ENCODE measurements at regions not wholly inside any gene's neighbourhood (a gene's known extent, or its start where the extent isn't known, plus 50 kb on each side); places are given as distances from the start of the nearest gene placed in this dataset.

DNA sequence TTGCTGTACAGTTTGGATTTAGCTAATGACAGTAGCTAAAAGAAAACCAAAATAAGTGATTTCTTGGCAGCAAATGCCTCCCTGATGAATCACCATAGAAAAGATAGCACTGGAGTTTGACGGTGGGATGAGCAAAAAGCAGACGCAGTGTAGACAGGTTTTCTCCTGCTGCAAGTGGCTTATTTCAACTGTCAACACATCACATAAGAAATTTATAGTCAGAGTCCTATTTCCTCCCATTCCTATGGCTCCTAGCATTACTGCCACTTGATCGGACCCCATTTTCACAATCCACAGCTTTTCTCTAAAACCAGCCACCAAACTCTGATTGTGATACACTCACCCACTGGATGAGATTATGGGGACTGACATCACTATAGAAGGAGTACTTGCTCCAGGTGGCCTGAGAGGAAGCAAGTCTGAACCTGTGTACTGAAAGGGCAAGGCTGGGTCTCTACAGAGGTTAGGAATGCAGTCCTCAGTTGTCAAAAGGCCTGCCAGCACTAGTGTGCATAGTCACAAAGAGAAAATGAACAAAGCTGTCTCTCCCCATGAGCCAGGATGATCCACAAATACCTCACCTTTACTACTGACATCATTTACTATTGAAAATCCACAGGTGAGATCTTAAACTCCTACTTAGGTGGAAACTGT lies 359.8 kb downstream of the LTN1 start:
- no peak for TF ChIP-seq SMAD3 (CRISPR knock-in tag; IDR thresholded peaks at IDR 0.05; ENCODE audit: borderline replicate concordance)
- no peak for TF ChIP-seq GABPB1 (CRISPR knock-in tag; IDR thresholded peaks at IDR 0.05)
- TF ChIP-seq, protein P1, sequence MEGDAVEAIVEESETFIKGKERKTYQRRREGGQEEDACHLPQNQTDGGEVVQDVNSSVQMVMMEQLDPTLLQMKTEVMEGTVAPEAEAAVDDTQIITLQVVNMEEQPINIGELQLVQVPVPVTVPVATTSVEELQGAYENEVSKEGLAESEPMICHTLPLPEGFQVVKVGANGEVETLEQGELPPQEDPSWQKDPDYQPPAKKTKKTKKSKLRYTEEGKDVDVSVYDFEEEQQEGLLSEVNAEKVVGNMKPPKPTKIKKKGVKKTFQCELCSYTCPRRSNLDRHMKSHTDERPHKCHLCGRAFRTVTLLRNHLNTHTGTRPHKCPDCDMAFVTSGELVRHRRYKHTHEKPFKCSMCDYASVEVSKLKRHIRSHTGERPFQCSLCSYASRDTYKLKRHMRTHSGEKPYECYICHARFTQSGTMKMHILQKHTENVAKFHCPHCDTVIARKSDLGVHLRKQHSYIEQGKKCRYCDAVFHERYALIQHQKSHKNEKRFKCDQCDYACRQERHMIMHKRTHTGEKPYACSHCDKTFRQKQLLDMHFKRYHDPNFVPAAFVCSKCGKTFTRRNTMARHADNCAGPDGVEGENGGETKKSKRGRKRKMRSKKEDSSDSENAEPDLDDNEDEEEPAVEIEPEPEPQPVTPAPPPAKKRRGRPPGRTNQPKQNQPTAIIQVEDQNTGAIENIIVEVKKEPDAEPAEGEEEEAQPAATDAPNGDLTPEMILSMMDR (IDR thresholded peaks at IDR 0.05) = no peak
- no peak for TF ChIP-seq GRHL2 (CRISPR knock-in tag; IDR thresholded peaks at IDR 0.05; ENCODE audit: insufficient replicate concordance, severe bottlenecking)
- TF ChIP-seq, protein P2, sequence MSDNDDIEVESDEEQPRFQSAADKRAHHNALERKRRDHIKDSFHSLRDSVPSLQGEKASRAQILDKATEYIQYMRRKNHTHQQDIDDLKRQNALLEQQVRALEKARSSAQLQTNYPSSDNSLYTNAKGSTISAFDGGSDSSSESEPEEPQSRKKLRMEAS (CRISPR knock-in tag; IDR thresholded peaks at IDR 0.05) = no peak
- TF ChIP-seq CREM (CRISPR knock-in tag; IDR thresholded peaks at IDR 0.05) = no peak
- TF ChIP-seq, protein P3, sequence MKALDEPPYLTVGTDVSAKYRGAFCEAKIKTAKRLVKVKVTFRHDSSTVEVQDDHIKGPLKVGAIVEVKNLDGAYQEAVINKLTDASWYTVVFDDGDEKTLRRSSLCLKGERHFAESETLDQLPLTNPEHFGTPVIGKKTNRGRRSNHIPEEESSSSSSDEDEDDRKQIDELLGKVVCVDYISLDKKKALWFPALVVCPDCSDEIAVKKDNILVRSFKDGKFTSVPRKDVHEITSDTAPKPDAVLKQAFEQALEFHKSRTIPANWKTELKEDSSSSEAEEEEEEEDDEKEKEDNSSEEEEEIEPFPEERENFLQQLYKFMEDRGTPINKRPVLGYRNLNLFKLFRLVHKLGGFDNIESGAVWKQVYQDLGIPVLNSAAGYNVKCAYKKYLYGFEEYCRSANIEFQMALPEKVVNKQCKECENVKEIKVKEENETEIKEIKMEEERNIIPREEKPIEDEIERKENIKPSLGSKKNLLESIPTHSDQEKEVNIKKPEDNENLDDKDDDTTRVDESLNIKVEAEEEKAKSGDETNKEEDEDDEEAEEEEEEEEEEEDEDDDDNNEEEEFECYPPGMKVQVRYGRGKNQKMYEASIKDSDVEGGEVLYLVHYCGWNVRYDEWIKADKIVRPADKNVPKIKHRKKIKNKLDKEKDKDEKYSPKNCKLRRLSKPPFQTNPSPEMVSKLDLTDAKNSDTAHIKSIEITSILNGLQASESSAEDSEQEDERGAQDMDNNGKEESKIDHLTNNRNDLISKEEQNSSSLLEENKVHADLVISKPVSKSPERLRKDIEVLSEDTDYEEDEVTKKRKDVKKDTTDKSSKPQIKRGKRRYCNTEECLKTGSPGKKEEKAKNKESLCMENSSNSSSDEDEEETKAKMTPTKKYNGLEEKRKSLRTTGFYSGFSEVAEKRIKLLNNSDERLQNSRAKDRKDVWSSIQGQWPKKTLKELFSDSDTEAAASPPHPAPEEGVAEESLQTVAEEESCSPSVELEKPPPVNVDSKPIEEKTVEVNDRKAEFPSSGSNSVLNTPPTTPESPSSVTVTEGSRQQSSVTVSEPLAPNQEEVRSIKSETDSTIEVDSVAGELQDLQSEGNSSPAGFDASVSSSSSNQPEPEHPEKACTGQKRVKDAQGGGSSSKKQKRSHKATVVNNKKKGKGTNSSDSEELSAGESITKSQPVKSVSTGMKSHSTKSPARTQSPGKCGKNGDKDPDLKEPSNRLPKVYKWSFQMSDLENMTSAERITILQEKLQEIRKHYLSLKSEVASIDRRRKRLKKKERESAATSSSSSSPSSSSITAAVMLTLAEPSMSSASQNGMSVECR (CRISPR knock-in tag; IDR thresholded peaks at IDR 0.05; ENCODE audit: borderline replicate concordance) = no peak
- TF ChIP-seq TP53 (CRISPR knock-in tag; IDR thresholded peaks at IDR 0.05) = no peak
- TF ChIP-seq, protein P4, sequence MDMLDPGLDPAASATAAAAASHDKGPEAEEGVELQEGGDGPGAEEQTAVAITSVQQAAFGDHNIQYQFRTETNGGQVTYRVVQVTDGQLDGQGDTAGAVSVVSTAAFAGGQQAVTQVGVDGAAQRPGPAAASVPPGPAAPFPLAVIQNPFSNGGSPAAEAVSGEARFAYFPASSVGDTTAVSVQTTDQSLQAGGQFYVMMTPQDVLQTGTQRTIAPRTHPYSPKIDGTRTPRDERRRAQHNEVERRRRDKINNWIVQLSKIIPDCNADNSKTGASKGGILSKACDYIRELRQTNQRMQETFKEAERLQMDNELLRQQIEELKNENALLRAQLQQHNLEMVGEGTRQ (CRISPR knock-in tag; IDR thresholded peaks at IDR 0.05) = no peak
- TF ChIP-seq, protein P5, sequence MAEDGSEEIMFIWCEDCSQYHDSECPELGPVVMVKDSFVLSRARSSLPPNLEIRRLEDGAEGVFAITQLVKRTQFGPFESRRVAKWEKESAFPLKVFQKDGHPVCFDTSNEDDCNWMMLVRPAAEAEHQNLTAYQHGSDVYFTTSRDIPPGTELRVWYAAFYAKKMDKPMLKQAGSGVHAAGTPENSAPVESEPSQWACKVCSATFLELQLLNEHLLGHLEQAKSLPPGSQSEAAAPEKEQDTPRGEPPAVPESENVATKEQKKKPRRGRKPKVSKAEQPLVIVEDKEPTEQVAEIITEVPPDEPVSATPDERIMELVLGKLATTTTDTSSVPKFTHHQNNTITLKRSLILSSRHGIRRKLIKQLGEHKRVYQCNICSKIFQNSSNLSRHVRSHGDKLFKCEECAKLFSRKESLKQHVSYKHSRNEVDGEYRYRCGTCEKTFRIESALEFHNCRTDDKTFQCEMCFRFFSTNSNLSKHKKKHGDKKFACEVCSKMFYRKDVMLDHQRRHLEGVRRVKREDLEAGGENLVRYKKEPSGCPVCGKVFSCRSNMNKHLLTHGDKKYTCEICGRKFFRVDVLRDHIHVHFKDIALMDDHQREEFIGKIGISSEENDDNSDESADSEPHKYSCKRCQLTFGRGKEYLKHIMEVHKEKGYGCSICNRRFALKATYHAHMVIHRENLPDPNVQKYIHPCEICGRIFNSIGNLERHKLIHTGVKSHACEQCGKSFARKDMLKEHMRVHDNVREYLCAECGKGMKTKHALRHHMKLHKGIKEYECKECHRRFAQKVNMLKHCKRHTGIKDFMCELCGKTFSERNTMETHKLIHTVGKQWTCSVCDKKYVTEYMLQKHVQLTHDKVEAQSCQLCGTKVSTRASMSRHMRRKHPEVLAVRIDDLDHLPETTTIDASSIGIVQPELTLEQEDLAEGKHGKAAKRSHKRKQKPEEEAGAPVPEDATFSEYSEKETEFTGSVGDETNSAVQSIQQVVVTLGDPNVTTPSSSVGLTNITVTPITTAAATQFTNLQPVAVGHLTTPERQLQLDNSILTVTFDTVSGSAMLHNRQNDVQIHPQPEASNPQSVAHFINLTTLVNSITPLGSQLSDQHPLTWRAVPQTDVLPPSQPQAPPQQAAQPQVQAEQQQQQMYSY (CRISPR knock-in tag; IDR thresholded peaks at IDR 0.05) = no peak
